ENCODE measurements at regions not wholly inside any gene's neighbourhood (a gene's known extent, or its start where the extent isn't known, plus 50 kb on each side); places are given as distances from the start of the nearest gene placed in this dataset.
"Not testable (repeated sequence)": the region's sequence is repeated elsewhere in the genome, so short reads cannot be mapped to it uniquely, and the experiment has no call there.

DNA sequence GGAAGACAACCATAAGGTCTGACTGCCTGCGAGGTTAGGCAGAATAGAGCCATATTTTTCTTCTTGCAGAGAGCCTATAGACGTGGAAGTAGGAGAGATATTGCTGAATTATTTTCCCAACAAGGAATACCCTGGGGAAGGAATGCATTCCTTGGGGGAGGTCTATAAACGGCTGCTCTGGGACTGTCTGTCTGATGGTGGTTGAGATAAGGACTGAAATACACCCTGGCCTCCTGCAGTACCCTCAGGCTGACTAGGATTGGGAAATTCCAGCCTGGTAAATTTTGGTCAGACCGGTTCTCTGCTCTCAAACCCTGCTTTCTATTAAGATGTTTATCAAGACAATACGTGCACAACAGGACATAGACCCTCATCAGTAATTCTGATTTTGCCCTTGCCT is 617.5 kb upstream of the GRIN3A start:
- no peak for DNase-seq

- DNase-seq = no peak
Observed at GRCh38 chr9:102354041-102354440, 615.6 kb upstream of the GRIN3A start.

DNA sequence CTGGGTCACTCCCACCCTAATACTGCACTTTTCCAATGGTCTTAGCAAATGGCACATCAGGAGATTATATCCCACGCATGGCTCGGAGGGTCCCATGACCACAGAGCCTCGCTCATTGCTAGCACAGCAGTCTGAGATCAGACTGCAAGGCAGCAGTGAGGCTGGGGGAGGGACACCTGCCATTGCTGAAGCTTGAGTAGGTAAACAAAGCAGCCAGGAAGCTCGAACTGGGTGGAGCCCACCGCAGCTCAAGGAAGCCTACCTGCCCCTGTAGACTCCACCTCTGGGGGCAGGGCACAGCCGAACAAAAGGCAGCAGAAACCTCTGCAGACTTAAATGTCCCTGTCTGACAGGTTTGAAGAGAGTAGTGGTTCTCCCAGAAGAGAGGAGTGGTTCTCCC is 599.0 kb upstream of the GRIN3A start:
- DNase-seq = not testable (repeated sequence)

DNA sequence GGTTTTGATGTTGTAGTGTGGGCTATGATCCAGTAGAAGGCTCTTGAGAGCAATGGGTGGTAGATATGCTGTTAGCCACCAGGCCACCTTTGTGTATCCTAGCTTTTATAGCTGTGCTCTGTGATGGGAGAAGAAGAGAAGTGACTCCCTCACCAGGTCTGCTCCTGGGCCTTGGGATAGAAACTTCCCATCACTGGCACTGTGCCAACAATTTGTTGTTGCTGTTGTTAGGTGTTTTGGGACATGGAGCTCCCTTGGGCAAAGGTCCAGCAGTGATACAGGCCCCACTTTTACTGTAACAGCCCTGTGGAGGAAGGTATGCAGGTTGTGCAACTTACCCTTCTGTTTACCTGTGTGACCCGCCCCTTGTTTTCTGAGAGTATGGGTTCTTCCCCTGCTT is 570.9 kb upstream of the GRIN3A start:
- no peak for DNase-seq

GRCh38 chr9:102295188-102295587 is 556.7 kb upstream of the GRIN3A start:
- no peak for DNase-seq

DNA sequence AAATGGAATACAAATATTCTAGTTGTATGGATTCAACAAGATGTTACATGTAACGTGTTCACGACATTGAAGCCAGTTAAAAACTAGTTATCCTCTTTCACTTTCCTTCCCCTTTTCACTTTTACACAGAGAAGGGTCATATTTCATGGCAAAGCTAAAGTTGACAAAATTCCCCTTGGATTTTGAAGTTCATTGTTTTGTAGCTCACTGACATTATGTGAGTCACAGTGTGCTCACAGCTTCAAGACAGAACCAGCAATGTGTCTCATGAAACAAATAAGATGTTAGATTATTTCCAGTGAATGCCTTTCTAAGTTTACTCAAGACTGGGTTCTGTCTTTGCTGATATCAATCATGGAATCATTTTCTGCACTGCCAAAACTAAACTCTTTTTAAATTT is 535.5 kb upstream of the GRIN3A start:
- no peak for DNase-seq

DNA sequence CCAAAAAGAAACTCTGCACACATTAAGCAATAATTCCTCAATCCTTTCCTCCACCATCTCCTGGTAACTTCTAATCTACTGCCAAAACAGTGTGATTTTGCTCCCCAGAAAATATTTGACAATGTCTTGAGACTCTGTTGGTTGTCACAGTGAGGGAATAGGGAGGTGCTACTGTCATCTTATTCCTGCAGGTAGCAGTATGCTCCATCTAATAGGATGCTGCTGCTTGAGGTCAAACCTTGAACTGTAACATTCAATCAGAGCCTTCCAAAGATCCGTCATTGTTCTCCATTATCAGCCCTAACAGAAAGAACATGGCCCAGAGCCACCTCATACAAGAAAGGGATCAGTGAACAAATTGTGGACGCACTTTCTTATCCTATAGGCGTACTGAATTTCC is 514.7 kb upstream of the GRIN3A start:
- no peak for DNase-seq

GRCh38 chr9:102244916-102245315 is 506.5 kb upstream of the GRIN3A start:
- no peak for DNase-seq

- peak in 1 of 2 experiments; percentile 3 for DNase-seq
Observed at GRCh38 chr9:102237520-102237919, 499.1 kb upstream of the GRIN3A start.

- peak; percentile 19 to 23 for DNase-seq
Observed at GRCh38 chr9:102237094-102237493, 498.6 kb upstream of the GRIN3A start.

GRCh38 chr9:102227416-102227815 is 489.0 kb upstream of the GRIN3A start:
- not testable (repeated sequence) for DNase-seq

- DNase-seq = no peak
Observed at GRCh38 chr9:102225841-102226441, 487.5 kb upstream of the GRIN3A start.

DNA sequence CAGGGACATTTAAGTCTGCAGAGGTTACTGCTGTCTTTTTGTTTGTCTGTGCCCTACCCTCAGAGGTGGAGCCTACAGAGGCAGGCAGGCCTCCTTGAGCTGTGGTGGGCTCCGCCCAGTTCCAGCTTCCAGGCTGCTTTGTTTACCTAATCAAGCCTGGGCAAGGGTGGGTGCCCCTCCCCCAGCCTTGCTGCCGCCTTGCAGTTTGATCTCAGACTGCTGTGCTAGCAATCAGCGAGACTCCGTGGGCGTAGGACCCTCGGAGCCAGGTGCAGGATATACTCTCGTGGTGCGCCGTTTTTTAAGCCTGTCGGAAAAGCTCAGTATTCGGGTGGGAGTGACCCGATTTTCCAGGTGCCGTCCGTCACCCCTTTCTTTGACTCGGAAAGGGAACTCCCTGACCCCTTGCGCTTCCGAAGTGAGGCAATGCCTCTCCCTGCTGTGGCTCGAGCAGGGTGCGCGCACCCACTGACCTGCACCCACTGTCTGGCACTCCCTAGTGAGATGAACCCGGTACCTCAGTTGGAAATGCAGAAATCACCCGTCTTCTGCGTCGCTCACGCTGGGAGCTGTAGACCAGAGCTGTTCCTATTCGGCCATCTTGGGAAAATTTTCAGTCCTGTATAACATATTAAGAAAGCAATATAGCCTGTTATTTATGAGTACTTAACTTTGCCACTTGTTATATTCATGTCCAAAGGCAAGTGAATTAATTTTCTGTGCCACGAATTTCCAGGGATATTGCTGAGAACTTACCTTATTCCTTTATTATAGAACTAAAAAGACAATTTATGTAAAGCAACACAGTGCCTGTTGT is 485.1 kb upstream of the GRIN3A start:
- DNase-seq = not testable (repeated sequence)

- DNase-seq = no peak
Observed at GRCh38 chr9:102209176-102209575, 470.7 kb upstream of the GRIN3A start.

GRCh38 chr9:102206432-102206831 is 468.0 kb upstream of the GRIN3A start:
- no peak for DNase-seq

- DNase-seq = no peak
Observed at GRCh38 chr9:102205251-102205650, 466.8 kb upstream of the GRIN3A start.

DNA sequence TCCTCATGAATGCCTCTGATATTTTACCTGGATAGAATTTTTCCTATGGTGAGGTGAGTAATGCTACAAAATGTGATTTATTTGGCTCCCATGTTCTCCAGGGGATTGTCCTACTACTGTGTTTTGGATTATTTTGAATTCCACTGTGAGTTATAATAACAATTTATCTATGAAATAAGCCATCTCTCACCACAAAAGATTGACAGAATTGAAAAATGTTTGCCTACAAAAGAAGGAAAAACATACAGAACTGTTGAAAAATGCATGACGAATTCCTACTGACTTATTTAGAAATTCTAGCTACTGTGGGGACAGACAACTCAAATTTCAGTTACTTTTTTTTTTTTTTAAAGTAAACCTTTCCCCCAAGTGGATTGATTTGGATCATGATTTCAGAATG is 463.7 kb upstream of the GRIN3A start:
- DNase-seq = no peak

GRCh38 chr9:102185962-102186361 is 447.5 kb upstream of the GRIN3A start:
- DNase-seq = no peak

DNA sequence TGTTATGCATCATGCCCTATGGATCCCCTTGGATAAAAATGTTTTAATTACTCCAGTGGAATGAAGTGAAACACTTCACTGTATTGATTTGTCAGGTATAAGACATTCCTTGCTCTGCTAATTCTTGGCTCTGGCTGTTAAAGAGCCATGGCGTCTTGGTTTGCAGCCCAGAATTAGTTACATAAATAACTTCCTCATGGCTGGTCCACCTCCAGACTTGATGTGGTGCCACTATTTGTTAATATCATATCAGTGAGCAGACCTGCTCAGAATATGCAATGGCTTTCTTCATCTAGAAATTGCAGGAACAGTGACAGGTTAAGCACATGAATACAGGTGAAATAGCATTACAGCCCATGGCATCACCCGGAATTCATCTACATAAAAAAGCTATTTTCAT is 446.9 kb upstream of the GRIN3A start:
- DNase-seq = no peak

GRCh38 chr9:102178811-102179210 is 440.4 kb upstream of the GRIN3A start:
- DNase-seq = no peak

GRCh38 chr9:102174202-102174601 is 435.8 kb upstream of the GRIN3A start:
- not testable (repeated sequence) for DNase-seq

GRCh38 chr9:102164247-102164646 is 425.8 kb upstream of the GRIN3A start:
- no peak for DNase-seq

GRCh38 chr9:102153081-102153480 is 414.6 kb upstream of the GRIN3A start:
- DNase-seq = not testable (repeated sequence)

- peak in 1 of 2 experiments; percentile 3 for DNase-seq
Observed at GRCh38 chr9:102135768-102136167, 397.3 kb upstream of the GRIN3A start.

DNA sequence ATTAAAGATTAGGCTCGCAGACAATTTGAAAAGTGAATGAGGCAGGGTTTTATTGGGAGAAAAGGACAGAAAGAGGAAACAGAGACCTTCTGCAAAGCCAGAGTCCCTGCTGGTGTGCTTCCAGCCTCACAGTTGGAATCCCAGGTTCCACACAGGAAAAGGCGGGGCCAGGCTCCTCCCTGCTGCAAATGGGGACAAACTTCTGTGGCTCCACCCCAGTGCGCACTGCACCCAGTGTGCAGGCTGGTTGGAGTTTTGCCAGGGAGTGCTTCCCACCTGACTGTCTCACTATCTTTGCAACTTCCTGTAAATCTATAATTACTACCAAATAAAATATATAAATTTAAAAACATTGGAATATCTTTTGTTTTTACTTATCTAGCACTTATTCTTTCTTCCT is 386.0 kb upstream of the GRIN3A start:
- no peak for DNase-seq
